HCT116 (cell line): ENCODE measurements at regions not wholly inside any gene's neighbourhood (a gene's known extent, or its start where the extent isn't known, plus 50 kb on each side); places are given as distances from the start of the nearest gene placed in this dataset.
"Not testable (repeated sequence)": the region's sequence is repeated elsewhere in the genome, so short reads cannot be mapped to it uniquely, and the experiment has no call there.

ENCODE experiments used
- ATAC-seq: fragments of 200-7000 bp; cut with Tn5 transposase; 2 replicates; pipeline ENCODE4 v1.9.1; 2020; ENCODE audit warnings: mild to moderate bottlenecking, moderate library complexity
- BruUV-seq: library from RNA; stranded (reverse); fragments of 400-500 nt; replicated peaks from 2 replicates; lab custom pipeline; 2021; lab: Mats Ljungman, UMichigan
- CTCF ChIA-PET: fragments of 300-600 bp; sonication (Branson Sonifier 250); formaldehyde crosslinking; loops from one replicate; lab custom pipeline; 2021; ENCODE audit warnings: antibody characterized with exemption; lab: Charles Lee
- POLR2A ChIA-PET: fragments of 300-600, 350-600 bp; sonication (Branson Sonifier 250); formaldehyde crosslinking; loops from one replicate; lab custom pipeline; 2021; ENCODE audit warnings: antibody characterized with exemption; lab: Charles Lee
- RAD21 ChIA-PET, 2 experiments: fragments of 300-600 bp; sonication (Branson Sonifier 250); formaldehyde crosslinking; loops; one replicate each; lab custom pipeline; 2023; ENCODE audit warnings: low total read pairs in 2 of 2; ENCODE audit not compliant: uncharacterized antibody in 2 of 2, unreplicated experiment in 2 of 2, low non-redundant PET in 1 of 2; lab: Charles Lee
- DNase-seq: peaks from one replicate; pipeline ENCODE4 v3.0.0-alpha.2; 2010; ENCODE audit warnings: low read depth, low spot score
- H2AFZ ChIP-seq: fragments of 200-600 bp; shearing (Covaris generic), sonication (generic); 2 replicates; pipeline ENCODE4 v1.6.1; 2017; ENCODE audit warnings: low read depth, mixed run types, mixed read lengths, antibody characterized with exemption, low read length; ENCODE audit not compliant: poor library complexity, severe bottlenecking
- H3K27ac ChIP-seq: 2 replicates; pipeline ENCODE4 v1.5.1; 2012; ENCODE audit warnings: low read depth, low read length
- H3K27me3 ChIP-seq: fragments of 200-600 bp; sonication (generic); 2 replicates; pipeline ENCODE4 v1.6.1; 2016; ENCODE audit warnings: mixed run types, low read length, mixed read lengths; ENCODE audit not compliant: insufficient read depth
- H3K36me3 ChIP-seq, 2 experiments: fragments of 200-500 bp in 1 of 2; fragments of 200-600 bp in 1 of 2; sonication (Bioruptor generic) in 1 of 2; sonication (generic) in 1 of 2; 2 replicates each; pipeline versions ENCODE4 v1.5.1 to v1.6.1; 2014 to 2016; ENCODE audit warnings: low read length in 2 of 2, inconsistent platforms in 1 of 2, mixed read lengths in 1 of 2, mixed run types in 1 of 2; ENCODE audit not compliant: insufficient read depth in 2 of 2, control insufficient read depth in 1 of 2
- H3K4me1 ChIP-seq, 2 experiments: fragments of 200-600 bp in 1 of 2; sonication (generic) in 1 of 2; 2 replicates each; pipeline versions ENCODE4 v1.5.1 to v1.6.1; 2012 to 2017; ENCODE audit warnings: low read length in 2 of 2, inconsistent platforms in 1 of 2, mild to moderate bottlenecking in 1 of 2, mixed read lengths in 1 of 2, mixed run types in 1 of 2, moderate library complexity in 1 of 2; ENCODE audit not compliant: insufficient read depth in 2 of 2, control insufficient read depth in 1 of 2
- H3K4me2 ChIP-seq: fragments of 200-600 bp; sonication (generic); 2 replicates; pipeline ENCODE4 v1.6.1; 2017; ENCODE audit warnings: mixed run types, low read length, mixed read lengths
- H3K4me3 ChIP-seq, 2 experiments: fragments of 200-600 bp in 1 of 2; sonication (generic) in 1 of 2; replicated peaks in 1 of 2; 2 replicates each; pipeline ENCODE4 v1.5.1; 2011 to 2016; ENCODE audit warnings: low read length in 2 of 2, control low read depth in 1 of 2, low read depth in 1 of 2, mild to moderate bottlenecking in 1 of 2, mixed read lengths in 1 of 2, mixed run types in 1 of 2
- H3K79me2 ChIP-seq: fragments of 200-600 bp; sonication (generic); 2 replicates; pipeline ENCODE4 v1.6.1; 2017; ENCODE audit warnings: mild to moderate bottlenecking, mixed run types, low read length, moderate library complexity, mixed read lengths; ENCODE audit not compliant: insufficient read depth
- H3K9ac ChIP-seq: fragments of 200-600 bp; sonication (generic); 2 replicates; pipeline ENCODE4 v1.6.1; 2016; ENCODE audit warnings: low read length, mixed read lengths
- H3K9me2 ChIP-seq: fragments of 200-600 bp; sonication (generic), shearing (Covaris generic); 2 replicates; pipeline ENCODE4 v1.6.1; 2017; ENCODE audit warnings: mixed run types, mild to moderate bottlenecking, moderate library complexity; ENCODE audit not compliant: insufficient read depth
- H3K9me3 ChIP-seq, 2 experiments: fragments of 200-500 bp in 1 of 2; fragments of 200-600 bp in 1 of 2; sonication (Bioruptor generic) in 1 of 2; sonication (generic) in 1 of 2; 2 replicates each; pipeline ENCODE4 v1.6.1; 2014 to 2017; ENCODE audit warnings: low read length in 2 of 2, mixed read lengths in 2 of 2, inconsistent platforms in 1 of 2, low read depth in 1 of 2, mild to moderate bottlenecking in 1 of 2, mixed run types in 1 of 2, moderate library complexity in 1 of 2; ENCODE audit not compliant: control insufficient read depth in 1 of 2, insufficient read depth in 1 of 2
- H4K20me1 ChIP-seq: fragments of 200-600 bp; sonication (generic), shearing (Covaris generic); 2 replicates; pipeline ENCODE4 v1.6.1; 2017; ENCODE audit warnings: mixed run types, mild to moderate bottlenecking, moderate library complexity; ENCODE audit not compliant: insufficient read depth
- CBX3 ChIP-seq: IDR thresholded peaks from 2 replicates; pipeline ENCODE4 v1.6.1; 2012; ENCODE audit warnings: low read depth
- CEBPB ChIP-seq: IDR thresholded peaks from 2 replicates; pipeline ENCODE4 v1.6.1; 2012; ENCODE audit warnings: low read depth
- ELF1 ChIP-seq: IDR thresholded peaks from 2 replicates; pipeline ENCODE4 v1.6.1; 2012; ENCODE audit warnings: low read depth, borderline replicate concordance
- EZH2 ChIP-seq: fragments of 200-600 bp; sonication (generic); IDR thresholded peaks from 2 replicates; pipeline ENCODE4 v1.6.1; 2017; ENCODE audit warnings: antibody characterized with exemption, mixed run types
- EZH2phosphoT487 ChIP-seq: fragments of 200-600 bp; IDR thresholded peaks from 2 replicates; pipeline ENCODE4 v1.6.1; 2018; ENCODE audit warnings: antibody characterized with exemption, borderline replicate concordance
- JUND ChIP-seq: IDR thresholded peaks from 2 replicates; pipeline ENCODE4 v1.6.1; 2012
- MAX ChIP-seq: IDR thresholded peaks from 2 replicates; pipeline ENCODE4 v1.6.1; 2012
- POLR2A ChIP-seq: IDR thresholded peaks from 2 replicates; pipeline ENCODE4 v1.7.0; 2011; ENCODE audit warnings: borderline replicate concordance; ENCODE audit not compliant: insufficient read depth, insufficient read length; ENCODE audit errors: extremely low read depth
- POLR2AphosphoS5 ChIP-seq: IDR thresholded peaks from 2 replicates; pipeline ENCODE4 v1.6.1; 2011; ENCODE audit warnings: mild to moderate bottlenecking, low read depth, low read length, moderate library complexity
- RAD21 ChIP-seq: IDR thresholded peaks from 2 replicates; pipeline ENCODE4 v1.6.1; 2012; ENCODE audit warnings: low read depth, mild to moderate bottlenecking
- SIN3A ChIP-seq: IDR thresholded peaks from 2 replicates; pipeline ENCODE4 v1.6.1; 2012; ENCODE audit warnings: low read depth
- SP1 ChIP-seq: IDR thresholded peaks from 2 replicates; pipeline ENCODE4 v1.6.1; 2012; ENCODE audit warnings: low read depth
- SRF ChIP-seq: IDR thresholded peaks from 2 replicates; pipeline ENCODE4 v1.6.1; 2012; ENCODE audit warnings: low read depth
- TCF7L2 ChIP-seq: IDR thresholded peaks from 2 replicates; pipeline ENCODE4 v1.7.0; 2011; ENCODE audit warnings: borderline replicate concordance, inconsistent platforms; ENCODE audit not compliant: insufficient read depth, insufficient read length; ENCODE audit errors: extremely low read depth
- ZFX ChIP-seq: fragments of 450-650 bp; IDR thresholded peaks from 2 replicates; pipeline ENCODE4 v1.6.1; 2017
- ZNF274 ChIP-seq: fragments of 200-500 bp; sonication (Bioruptor generic); IDR thresholded peaks from 2 replicates; pipeline ENCODE4 v1.6.1; 2014; ENCODE audit warnings: mild to moderate bottlenecking, low read depth, low read length, inconsistent platforms
- intact Hi-C: fragments of 100-400 bp; cut with micrococcal nuclease; formaldehyde crosslinking; loops from 2 replicates; pipeline ENCODE4 v1.10.0; 2022
- TF ChIP-seq, protein P1 (sequence below), 3 experiments: fragments of 200-600 bp in 1 of 3; sonication (generic) in 1 of 3; IDR thresholded peaks in 2 of 3; conservative IDR thresholded peaks in 1 of 3; 2 replicates each; pipeline ENCODE4 v1.5.1; 2012 to 2017; ENCODE audit warnings: low read depth in 2 of 3, low read length in 2 of 3, antibody characterized with exemption in 1 of 3, borderline replicate concordance in 1 of 3, control low read depth in 1 of 3, mild to moderate bottlenecking in 1 of 3, mixed read lengths in 1 of 3, mixed run types in 1 of 3, moderate library complexity in 1 of 3; ENCODE audit not compliant: insufficient read depth in 1 of 3

- DNase-seq: no peak
These were observed 142.3 kb upstream of the EDNRB start for GRCh38 chr13:78060966-78061365.

GRCh38 chr13:78056865-78057264 is 138.2 kb upstream of the EDNRB start:
- POLR2A ChIA-PET, H3K9ac ChIP-seq, intact Hi-C loops, H3K4me3 ChIP-seq, H3K79me2 ChIP-seq, H3K4me1 ChIP-seq, DNase-seq, H3K36me3 ChIP-seq, H3K27me3 ChIP-seq, H3K9me3 ChIP-seq, RAD21 ChIA-PET, CTCF ChIA-PET, H3K4me2 ChIP-seq, H2AFZ ChIP-seq, H4K20me1 ChIP-seq, H3K27ac ChIP-seq, BruUV-seq, H3K9me2 ChIP-seq, ATAC-seq: not testable (repeated sequence)

More at GRCh38 chr13:78060966-78061365, 142.3 kb upstream of the EDNRB start:
- ChIA-PET CTCF (no interaction called here), POLR2A (no interaction called here), RAD21 (no interaction called here)
- Histone ChIP-seq H3K79me2 (no peaks in the 10 kb centered on the region), H2AFZ (no peak overlapping the region), H3K36me3 (no peaks in the 10 kb centered on the region), H3K9ac (no peak overlapping the region), H3K4me1 (no peaks in the 10 kb centered on the region), H3K27me3 (no peaks in the 10 kb centered on the region), H3K4me2 (no peak overlapping the region), H3K27ac (no peak overlapping the region), H3K4me3 (no peak overlapping the region), H4K20me1 (no peaks in the 10 kb centered on the region), H3K9me2 (no peaks in the 10 kb centered on the region), H3K9me3 (no peaks in the 10 kb centered on the region; a peak in 1 of 4 replicates)
- intact Hi-C loops: no loop called here
- ATAC-seq: no peak
- no peak for TF ChIP-seq RAD21
- no peak for TF ChIP-seq ZFX
- no peak for TF ChIP-seq TCF7L2
- no peak for TF ChIP-seq ZNF274
- TF ChIP-seq POLR2AphosphoS5: no peak
- TF ChIP-seq, protein P1, sequence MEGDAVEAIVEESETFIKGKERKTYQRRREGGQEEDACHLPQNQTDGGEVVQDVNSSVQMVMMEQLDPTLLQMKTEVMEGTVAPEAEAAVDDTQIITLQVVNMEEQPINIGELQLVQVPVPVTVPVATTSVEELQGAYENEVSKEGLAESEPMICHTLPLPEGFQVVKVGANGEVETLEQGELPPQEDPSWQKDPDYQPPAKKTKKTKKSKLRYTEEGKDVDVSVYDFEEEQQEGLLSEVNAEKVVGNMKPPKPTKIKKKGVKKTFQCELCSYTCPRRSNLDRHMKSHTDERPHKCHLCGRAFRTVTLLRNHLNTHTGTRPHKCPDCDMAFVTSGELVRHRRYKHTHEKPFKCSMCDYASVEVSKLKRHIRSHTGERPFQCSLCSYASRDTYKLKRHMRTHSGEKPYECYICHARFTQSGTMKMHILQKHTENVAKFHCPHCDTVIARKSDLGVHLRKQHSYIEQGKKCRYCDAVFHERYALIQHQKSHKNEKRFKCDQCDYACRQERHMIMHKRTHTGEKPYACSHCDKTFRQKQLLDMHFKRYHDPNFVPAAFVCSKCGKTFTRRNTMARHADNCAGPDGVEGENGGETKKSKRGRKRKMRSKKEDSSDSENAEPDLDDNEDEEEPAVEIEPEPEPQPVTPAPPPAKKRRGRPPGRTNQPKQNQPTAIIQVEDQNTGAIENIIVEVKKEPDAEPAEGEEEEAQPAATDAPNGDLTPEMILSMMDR (IDR thresholded peaks at IDR 0.05 in 2 of 3, conservative IDR thresholded peaks at IDR 0.05 in 1 of 3; ENCODE audit: borderline replicate concordance in 1 of 3, insufficient read depth in 1 of 3, low read depth in 2 of 3, low read length in 2 of 3): no peak
- no peak for TF ChIP-seq POLR2A
- TF ChIP-seq SIN3A: no peak
- TF ChIP-seq ELF1: no peak
- no peak for TF ChIP-seq CBX3
- TF ChIP-seq CEBPB: no peak
- TF ChIP-seq EZH2phosphoT487: no peak
- TF ChIP-seq MAX: no peak
- TF ChIP-seq EZH2: no peak
- TF ChIP-seq SRF: no peak
- no peak for TF ChIP-seq SP1
- TF ChIP-seq JUND: no peak
- BruUV-seq: no TSS peak
